ENCODE measurements at regions not wholly inside any gene's neighbourhood (a gene's known extent, or its start where the extent isn't known, plus 50 kb on each side); places are given as distances from the start of the nearest gene placed in this dataset.
A peak's percentile ranks its signal among the peaks of the same experiment; 100 is the strongest.
"Not testable (repeated sequence)": the region's sequence is repeated elsewhere in the genome, so short reads cannot be mapped to it uniquely, and the experiment has no call there.

- Mint-ChIP-seq H3K4me1 (ENCODE audit: unreplicated experiment) (peaks cover 11% of the 10 kb centered on the region), H3K27ac (no peak overlapping the region), H3K27me3 (no peaks in the 10 kb centered on the region), H3K9me3 (no peaks in the 10 kb centered on the region), H3K4me3 (no peak overlapping the region), H3K36me3 (no peaks in the 10 kb centered on the region)
- TF ChIP-seq CTCF (conservative IDR thresholded peaks at IDR 0.05): no peak
- no peak for DNase-seq (ENCODE audit: extremely low spot score, unreplicated experiment)
Observed at GRCh38 chr1:199089393-199090122, 450.7 kb downstream of the PTPRC start.

GRCh38 chr1:199095628-199096027 is 456.8 kb downstream of the PTPRC start:
- H3K4me1 Mint-ChIP-seq (ENCODE audit: unreplicated experiment); H3K9me3 Mint-ChIP-seq; H3K4me3 Mint-ChIP-seq; H3K27me3 Mint-ChIP-seq; H3K36me3 Mint-ChIP-seq; DNase-seq (ENCODE audit: extremely low spot score, unreplicated experiment); H3K27ac Mint-ChIP-seq: not testable (repeated sequence)

- H3K4me1 Mint-ChIP-seq (ENCODE audit: unreplicated experiment): no peaks in the 10 kb centered on the region
- no peak for DNase-seq (ENCODE audit: extremely low spot score, unreplicated experiment)
Observed at GRCh38 chr1:199096591-199096990, 457.8 kb downstream of the PTPRC start.

DNA sequence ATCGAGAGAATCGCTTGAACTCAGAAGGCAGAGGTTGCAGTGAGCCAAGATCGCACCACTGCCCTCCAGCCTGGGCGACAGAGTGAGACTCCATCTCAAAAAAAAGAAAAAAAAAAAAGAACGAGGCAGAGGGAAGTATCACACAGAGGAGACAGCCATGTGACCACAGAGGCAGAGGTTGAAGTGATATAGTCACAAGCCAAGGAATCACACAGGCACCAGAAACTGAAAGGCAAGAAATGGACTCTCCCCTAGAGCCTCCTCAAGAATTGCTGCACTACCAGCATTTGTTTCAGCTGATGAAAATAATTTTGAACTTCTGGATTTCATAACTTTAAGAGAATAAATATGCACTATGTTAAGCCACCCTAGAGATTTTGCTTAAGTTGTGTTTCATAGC is 459.6 kb downstream of the PTPRC start:
- Mint-ChIP-seq H3K36me3 (no peaks in the 10 kb centered on the region), H3K27me3 (no peaks in the 10 kb centered on the region), H3K4me1 (ENCODE audit: unreplicated experiment) (no peaks in the 10 kb centered on the region), H3K9me3 (peaks cover 8% of the 10 kb centered on the region), H3K4me3 (no peak overlapping the region), H3K27ac (no peak overlapping the region)
- DNase-seq (ENCODE audit: extremely low spot score, unreplicated experiment): no peak
- no peak for TF ChIP-seq CTCF (conservative IDR thresholded peaks at IDR 0.05)

More at GRCh38 chr1:199096591-199096990, 457.8 kb downstream of the PTPRC start:
- no peak for TF ChIP-seq CTCF (conservative IDR thresholded peaks at IDR 0.05)
- H3K9me3 Mint-ChIP-seq: peaks cover 8% of the 10 kb centered on the region
- H3K27ac Mint-ChIP-seq: peak overlapping the region; percentile 30
- no peaks in the 10 kb centered on the region for H3K36me3 Mint-ChIP-seq
- H3K4me3 Mint-ChIP-seq: no peak overlapping the region
- H3K27me3 Mint-ChIP-seq: no peaks in the 10 kb centered on the region

DNA sequence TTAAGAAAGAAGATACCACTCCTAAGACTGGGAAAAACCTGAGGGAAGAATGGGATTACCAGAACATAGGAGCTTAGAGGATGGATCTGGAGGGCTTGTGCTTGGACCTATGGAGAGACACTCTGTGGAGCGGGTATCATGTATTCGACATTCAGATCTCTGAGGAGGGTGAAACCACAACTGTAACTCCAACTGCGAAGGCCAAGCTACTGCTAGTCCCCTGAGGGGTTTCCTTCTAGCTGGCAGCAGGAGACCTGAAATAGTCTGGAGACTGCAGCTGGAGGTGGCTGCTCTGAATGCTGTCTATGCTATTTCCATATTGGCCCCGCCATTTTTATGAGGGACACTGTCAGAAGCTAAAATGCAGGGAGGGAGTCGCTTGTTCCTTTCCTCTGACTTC is 462.3 kb downstream of the PTPRC start:
- H3K36me3 Mint-ChIP-seq: no peaks in the 10 kb centered on the region
- H3K27me3 Mint-ChIP-seq: no peaks in the 10 kb centered on the region
- H3K4me1 Mint-ChIP-seq (ENCODE audit: unreplicated experiment): no peaks in the 10 kb centered on the region
- no peak overlapping the region for H3K4me3 Mint-ChIP-seq
- no peak for DNase-seq (ENCODE audit: extremely low spot score, unreplicated experiment)
- H3K27ac Mint-ChIP-seq: no peak overlapping the region
- no peak for TF ChIP-seq CTCF (conservative IDR thresholded peaks at IDR 0.05)
- peaks cover 15% of the 10 kb centered on the region for H3K9me3 Mint-ChIP-seq

DNA sequence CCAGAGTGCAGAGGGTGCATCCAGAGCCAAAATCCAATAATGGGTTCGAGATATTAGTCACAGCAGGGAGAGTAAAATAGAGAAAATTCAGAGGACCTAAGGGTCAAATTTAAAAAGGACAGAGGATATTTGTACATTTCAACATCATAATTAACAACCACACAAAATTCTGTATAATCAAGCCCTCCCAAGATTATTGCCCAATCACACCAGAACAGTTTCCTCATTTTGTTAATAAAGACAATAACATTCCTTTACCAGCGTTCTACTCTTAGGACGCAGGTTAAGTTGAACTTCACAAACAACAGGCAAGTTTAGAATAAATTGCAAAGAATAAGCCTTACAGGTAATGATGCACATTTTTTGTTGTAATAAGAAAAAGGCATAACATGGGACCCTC is 462.8 kb downstream of the PTPRC start:
- Mint-ChIP-seq H3K4me3 (no peak overlapping the region), H3K27ac (no peak overlapping the region), H3K4me1 (ENCODE audit: unreplicated experiment) (no peaks in the 10 kb centered on the region), H3K9me3 (peaks cover 17% of the 10 kb centered on the region), H3K36me3 (no peaks in the 10 kb centered on the region), H3K27me3 (no peaks in the 10 kb centered on the region)
- DNase-seq (ENCODE audit: extremely low spot score, unreplicated experiment): no peak
- no peak for TF ChIP-seq CTCF (conservative IDR thresholded peaks at IDR 0.05)

All from type B pancreatic cell (in vitro differentiated cells).